K562 (cell line): ENCODE measurements at regions not wholly inside any gene's neighbourhood (a gene's known extent, or its start where the extent isn't known, plus 50 kb on each side); places are given as distances from the start of the nearest gene placed in this dataset.

Experiments
- ATAC-seq: fragments of 200-7000 bp; cut with Tn5 transposase; 3 replicates; pipeline ENCODE4 v1.9.1; 2020; ENCODE audit warnings: moderate library complexity
- BruUV-seq: library from RNA; stranded (reverse); fragments of 400-500 nt; replicated peaks from 2 replicates; lab custom pipeline; 2021; lab: Mats Ljungman, UMichigan
- CTCF ChIA-PET: fragments of 300-600 bp; formaldehyde crosslinking; extraction: SDS; loops from one replicate; lab custom pipeline; 2021; ENCODE audit warnings: low intra/inter-chr PET ratio; lab: Yijun Ruan, JAX
- POLR2A ChIA-PET: fragments of 300-600, 350-650 bp; sonication (Branson Sonifier 250); formaldehyde crosslinking; extraction: SDS; loops from one replicate; lab custom pipeline; 2021; ENCODE audit warnings: antibody characterized with exemption, inconsistent platforms; lab: Yijun Ruan, JAX
- DNase-seq, 4 experiments: peaks; one replicate each; pipeline versions ENCODE4 v3.0.0 to v3.0.0-alpha.2; 2011 to 2018; ENCODE audit warnings: low spot score in 3 of 4, mixed read lengths in 3 of 4; ENCODE audit errors: extremely low read depth in 1 of 4
- FAIRE-seq: peaks from 2 replicates; lab custom pipeline; 2011; peaks lifted over from hg19 to GRCh38; lab: Jason Lieb, UNC
- H2AFZ ChIP-seq: 2 replicates; pipeline ENCODE4 v1.6.0; 2011; ENCODE audit warnings: low read depth, low read length, control low read depth, inconsistent platforms
- H3K27ac ChIP-seq: fragments of 200-600 bp; 3 replicates; pipeline ENCODE4 v1.8.0; 2011; ENCODE audit warnings: low read depth, mild to moderate bottlenecking, control low read depth, inconsistent platforms, low read length, moderate library complexity, mixed read lengths; ENCODE audit errors: extremely low read depth
- H3K27me3 ChIP-seq, 2 experiments: fragments of 300-600 bp in 1 of 2; 2 replicates in 1 of 2; 3 replicates in 1 of 2; pipeline versions ENCODE4 v1.6.0 to v1.8.0; 2011; ENCODE audit warnings: inconsistent platforms in 2 of 2, low read length in 2 of 2, mild to moderate bottlenecking in 1 of 2, mixed read lengths in 1 of 2, moderate library complexity in 1 of 2; ENCODE audit not compliant: control insufficient read depth in 2 of 2, insufficient read depth in 2 of 2
- H3K36me3 ChIP-seq: fragments of 300-600 bp; 3 replicates; pipeline ENCODE4 v1.8.0; 2011; ENCODE audit warnings: mild to moderate bottlenecking, low read length, inconsistent platforms; ENCODE audit not compliant: control insufficient read depth, insufficient read depth
- H3K4me1 ChIP-seq, 2 experiments: fragments of 200-600 bp in 1 of 2; replicated peaks in 1 of 2; 2 replicates in 1 of 2; 3 replicates in 1 of 2; pipeline versions ENCODE4 v1.5.1 to v1.8.0; 2011; ENCODE audit warnings: inconsistent platforms in 2 of 2, low read length in 2 of 2, mild to moderate bottlenecking in 1 of 2, mixed read lengths in 1 of 2, moderate library complexity in 1 of 2; ENCODE audit not compliant: control insufficient read depth in 2 of 2, insufficient read depth in 2 of 2
- H3K4me2 ChIP-seq: 2 replicates; pipeline ENCODE4 v1.6.1; 2011; ENCODE audit warnings: low read length, control low read depth, inconsistent platforms, mixed read lengths; ENCODE audit not compliant: insufficient read depth
- H3K4me3 ChIP-seq: fragments of 200-600 bp; sonication (generic), shearing (Covaris generic); 2 replicates; pipeline ENCODE4 v1.5.1; 2016; ENCODE audit warnings: control low read depth, inconsistent platforms
- H3K79me2 ChIP-seq: fragments of 200-600 bp; 3 replicates; pipeline ENCODE4 v1.8.0; 2011; ENCODE audit warnings: low read length, inconsistent platforms; ENCODE audit not compliant: control insufficient read depth, insufficient read depth
- H3K9ac ChIP-seq, 2 experiments: 2 replicates each; pipeline versions ENCODE4 v1.6.0 to v1.6.1; 2011; ENCODE audit warnings: low read depth in 2 of 2, low read length in 2 of 2, control low read depth in 1 of 2, inconsistent platforms in 1 of 2, mild to moderate bottlenecking in 1 of 2, mixed read lengths in 1 of 2; ENCODE audit not compliant: insufficient read depth in 1 of 2
- H3K9me1 ChIP-seq: one replicate; pipeline ENCODE4 v1.6.0; 2011; ENCODE audit warnings: inconsistent platforms, mild to moderate bottlenecking, low read length, moderate library complexity; ENCODE audit not compliant: control insufficient read depth, insufficient read depth
- H3K9me3 ChIP-seq: replicated peaks from 2 replicates; pipeline ENCODE4 v1.5.1; 2011; ENCODE audit warnings: low read depth, low read length, inconsistent platforms; ENCODE audit not compliant: control insufficient read depth, insufficient read depth
- H4K20me1 ChIP-seq: replicated peaks from 2 replicates; pipeline ENCODE4 v1.6.1; 2011; ENCODE audit warnings: low read length, inconsistent platforms, mixed read lengths; ENCODE audit not compliant: control insufficient read depth, insufficient read depth
- BRD4 ChIP-seq: fragments of 200-600 bp; sonication (generic); IDR thresholded peaks from 2 replicates; pipeline ENCODE4 v1.6.1; 2017; ENCODE audit warnings: inconsistent platforms
- CAMTA2 ChIP-seq: fragments of 250-450 bp; sonication (Bioruptor Pico); conservative IDR thresholded peaks from 2 replicates; pipeline ENCODE4 v1.5.1; 2022
- CCNT2 ChIP-seq: IDR thresholded peaks from 2 replicates; pipeline ENCODE4 v1.6.1; 2011; ENCODE audit warnings: borderline replicate concordance, low read depth, mild to moderate bottlenecking, moderate library complexity, mixed read lengths, low read length; ENCODE audit not compliant: insufficient read length; ENCODE audit errors: extremely low read depth
- DLX4 ChIP-seq: fragments of 250-450 bp; sonication (Bioruptor Pico); IDR thresholded peaks from 2 replicates; pipeline ENCODE4 v1.6.1; 2021; ENCODE audit warnings: mild to moderate bottlenecking
- E2F3 ChIP-seq: fragments of 250-450 bp; sonication (Bioruptor Pico); IDR thresholded peaks from 2 replicates; pipeline ENCODE4 v1.4.0; 2020; ENCODE audit warnings: mild to moderate bottlenecking
- ELF1 ChIP-seq: fragments of 200-800 bp; sonication (Bioruptor generic); IDR thresholded peaks from 2 replicates; pipeline ENCODE4 v1.6.1; 2016; ENCODE audit warnings: missing genetic modification characterization, missing compliant biosample characterization
- HES1 ChIP-seq: fragments of 450-650 bp; IDR thresholded peaks from 2 replicates; pipeline ENCODE4 v1.6.1; 2016; ENCODE audit warnings: low read depth, mild to moderate bottlenecking, moderate library complexity
- NBN ChIP-seq: fragments of 450-650 bp; IDR thresholded peaks from 2 replicates; pipeline ENCODE4 v1.6.1; 2016; ENCODE audit warnings: low read depth, mild to moderate bottlenecking
- RBM14 ChIP-seq: fragments of 200-400 bp; formaldehyde crosslinking; IDR thresholded peaks from 2 replicates; pipeline ENCODE4 v1.6.1; 2018; ENCODE audit warnings: low read depth, mild to moderate bottlenecking, low read length, moderate library complexity, borderline replicate concordance; ENCODE audit not compliant: insufficient read depth
- RHOXF2B ChIP-seq: fragments of 250-450 bp; sonication (Bioruptor Pico); conservative IDR thresholded peaks from 2 replicates; pipeline ENCODE4 v1.5.1; 2021
- SMAD1 ChIP-seq: fragments of 150-350 bp; IDR thresholded peaks from 2 replicates; pipeline ENCODE4 v1.6.1; 2014; ENCODE audit warnings: low read length, low read depth; ENCODE audit not compliant: partially characterized antibody
- TFAM ChIP-seq: fragments of 250-450 bp; sonication (Bioruptor Pico); conservative IDR thresholded peaks from 2 replicates; pipeline ENCODE4 v1.5.0; 2021; ENCODE audit warnings: mild to moderate bottlenecking, moderate library complexity
- THRAP3 ChIP-seq: fragments of 450-650 bp; IDR thresholded peaks from 2 replicates; pipeline ENCODE4 v1.6.1; 2016; ENCODE audit warnings: mild to moderate bottlenecking, inconsistent platforms, borderline replicate concordance
- ZNF165 ChIP-seq: fragments of 250-450 bp; sonication (Bioruptor Pico); IDR thresholded peaks from 2 replicates; pipeline ENCODE4 v1.4.0; 2020; ENCODE audit warnings: borderline replicate concordance
- ZNF407 ChIP-seq: fragments of 450-650 bp; IDR thresholded peaks from 2 replicates; pipeline ENCODE4 v1.6.1; 2016; ENCODE audit warnings: low read depth
- WGBS: fragments of 100-300 bp; shearing (Covaris generic); methylation state at CpG from one replicate; pipeline ENCODE4 v1.1.6; 2016; ENCODE audit warnings: low coverage, mixed read lengths; ENCODE audit not compliant: insufficient coverage; ENCODE audit errors: missing lambda C conversion rate; 5-methylcytosine and 5-hydroxymethylcytosine counted together
- in situ Hi-C: fragments of 300-500 bp; cut with MboI; formaldehyde crosslinking; loops from 4 replicates; pipeline ENCODE4 v1.15.0; 2018; ENCODE audit warnings: inconsistent platforms, mixed read lengths
- intact Hi-C: fragments of 100-400 bp; cut with micrococcal nuclease; formaldehyde crosslinking; loops from 2 replicates; pipeline ENCODE4 v1.14.2; 2022

GRCh38 chr6:148272597-148272996 lies 70.0 kb upstream of the SASH1 start:
- WGBS: 4% methylated on average over 7 of the region's 7 CpGs
- Histone ChIP-seq H3K9me3 (no peaks in the 10 kb centered on the region), H3K27me3 (peaks cover 6 to 7% of the 10 kb centered on the region in 2 experiments; a peak in 3 of 5 replicates), H3K27ac (no peak overlapping the region), H4K20me1 (no peaks in the 10 kb centered on the region; the same call in 1 of the 2 replicates), H3K9ac (no peak overlapping the region), H3K9me1 (no peaks in the 10 kb centered on the region), H3K4me2 (no peak overlapping the region), H3K4me1 (no peaks in the 10 kb centered on the region), H3K36me3 (no peaks in the 10 kb centered on the region), H2AFZ (no peak overlapping the region), H3K4me3 (no peak overlapping the region), H3K79me2 (no peaks in the 10 kb centered on the region)
- DNase-seq (no peak), FAIRE-seq (no peak), ATAC-seq (no peak)
- BruUV-seq: no TSS peak
- intact Hi-C loops: no loop called here
- ChIA-PET POLR2A (interaction anchor here (0.6 kb wide), 1 partner anchor 25 kb away, joined by 3 read pairs; no protein-coding TSS in a partner anchor), CTCF (no interaction called here)
- in situ Hi-C loops: no loop called here
- no peak for TF ChIP-seq RBM14
- TF ChIP-seq RHOXF2B (CRISPR knock-in tag): no peak
- TF ChIP-seq THRAP3: no peak
- TF ChIP-seq HES1: no peak
- TF ChIP-seq CAMTA2 (CRISPR knock-in tag): no peak
- no peak for TF ChIP-seq SMAD1
- no peak for TF ChIP-seq TFAM (CRISPR knock-in tag)
- no peak for TF ChIP-seq ELF1 (tag)
- TF ChIP-seq CCNT2: no peak
- no peak for TF ChIP-seq DLX4 (CRISPR knock-in tag)
- TF ChIP-seq ZNF407: no peak
- TF ChIP-seq ZNF165: no peak
- TF ChIP-seq BRD4: no peak
- no peak for TF ChIP-seq NBN
- no peak for TF ChIP-seq E2F3 (CRISPR knock-in tag)
